HepG2 (cell line): ENCODE measurements at regions not wholly inside any gene's neighbourhood (a gene's known extent, or its start where the extent isn't known, plus 50 kb on each side); places are given as distances from the start of the nearest gene placed in this dataset.

Source experiments
- ATAC-seq: fragments of 200-7000 bp; cut with Tn5 transposase; 3 replicates; pipeline ENCODE4 v1.9.1; 2020; ENCODE audit warnings: mild to moderate bottlenecking, moderate library complexity
- BruUV-seq: library from RNA; stranded (reverse); fragments of 400-500 nt; replicated peaks from 2 replicates; lab custom pipeline; 2021; lab: Mats Ljungman, UMichigan
- CTCF ChIA-PET: fragments of 300-600 bp; formaldehyde crosslinking; extraction: SDS; loops from one replicate; lab custom pipeline; 2021; ENCODE audit warnings: low total read pairs, inconsistent platforms, low intra/inter-chr PET ratio; lab: Yijun Ruan, JAX
- POLR2A ChIA-PET: fragments of 350-600 bp; sonication (Branson Sonifier 250); formaldehyde crosslinking; loops from one replicate; lab custom pipeline; 2020; ENCODE audit warnings: antibody characterized with exemption, inconsistent platforms; lab: Yijun Ruan, JAX
- DNase-seq: peaks from one replicate; pipeline ENCODE4 v3.0.0-alpha.2; 2015; ENCODE audit warnings: low spot score
- FAIRE-seq: peaks from 3 replicates; lab custom pipeline; 2011; peaks lifted over from hg19 to GRCh38; lab: Jason Lieb, UNC
- H2AFZ ChIP-seq: one replicate; pipeline ENCODE4 v1.6.1; 2011; ENCODE audit warnings: low read length, inconsistent platforms
- H3K27ac ChIP-seq: fragments of 300-600 bp; 3 replicates; pipeline ENCODE4 v1.8.0; 2011; ENCODE audit warnings: mixed run types, mild to moderate bottlenecking, mixed read lengths, low read length, inconsistent platforms; ENCODE audit not compliant: insufficient read depth; ENCODE audit errors: extremely low read length
- H3K27me3 ChIP-seq, 2 experiments: fragments of 200-600 bp in 1 of 2; 2 replicates in 1 of 2; 3 replicates in 1 of 2; pipeline versions ENCODE4 v1.6.0 to v1.8.0; 2011; ENCODE audit warnings: low read length in 2 of 2, mild to moderate bottlenecking in 2 of 2, moderate library complexity in 2 of 2, inconsistent platforms in 1 of 2; ENCODE audit not compliant: insufficient read depth in 2 of 2, control insufficient read depth in 1 of 2
- H3K36me3 ChIP-seq, 2 experiments: fragments of 200-600 bp in 1 of 2; replicated peaks in 1 of 2; 2 replicates in 1 of 2; 3 replicates in 1 of 2; pipeline versions ENCODE4 v1.5.1 to v1.8.0; 2011; ENCODE audit warnings: low read length in 2 of 2, inconsistent platforms in 1 of 2; ENCODE audit not compliant: insufficient read depth in 2 of 2, control insufficient read depth in 1 of 2
- H3K4me1 ChIP-seq: 2 replicates; pipeline ENCODE4 v1.5.1; 2012; ENCODE audit warnings: low read length, inconsistent platforms; ENCODE audit not compliant: insufficient read depth
- H3K4me2 ChIP-seq: 2 replicates; pipeline ENCODE4 v1.6.0; 2011; ENCODE audit warnings: low read depth, low read length, inconsistent platforms
- H3K4me3 ChIP-seq, 3 experiments: fragments of 200-600 bp in 1 of 3; sonication (generic), shearing (Covaris generic) in 1 of 3; replicated peaks in 1 of 3; 2 replicates each; pipeline ENCODE4 v1.5.1; 2011 to 2016; ENCODE audit warnings: low read length in 3 of 3, inconsistent platforms in 2 of 3, low read depth in 2 of 3, mild to moderate bottlenecking in 2 of 3, control low read depth in 1 of 3, mixed read lengths in 1 of 3; ENCODE audit not compliant: insufficient read depth in 1 of 3
- H3K79me2 ChIP-seq: one replicate; pipeline ENCODE4 v1.6.1; 2011; ENCODE audit warnings: low read length, inconsistent platforms; ENCODE audit not compliant: insufficient read depth
- H3K9ac ChIP-seq: 2 replicates; pipeline ENCODE4 v1.6.0; 2011; ENCODE audit warnings: mild to moderate bottlenecking, low read depth, low read length, inconsistent platforms; ENCODE audit not compliant: insufficient read depth
- H3K9me3 ChIP-seq: 2 replicates; pipeline ENCODE4 v1.5.1; 2012; ENCODE audit warnings: mild to moderate bottlenecking, low read length
- H4K20me1 ChIP-seq: 2 replicates; pipeline ENCODE4 v1.6.0; 2011; ENCODE audit warnings: inconsistent platforms, mild to moderate bottlenecking, low read length, moderate library complexity; ENCODE audit not compliant: insufficient read depth
- ATM ChIP-seq: fragments of 450-650 bp; IDR thresholded peaks from 2 replicates; pipeline ENCODE4 v1.7.1; 2017; ENCODE audit warnings: mild to moderate bottlenecking, borderline replicate concordance
- ATRX ChIP-seq: sonication (generic); formaldehyde crosslinking; IDR thresholded peaks from 2 replicates; pipeline ENCODE4 v1.4.0; 2020; ENCODE audit warnings: missing genetic modification reagents, borderline replicate concordance
- CEBPZ ChIP-seq: IDR thresholded peaks from 2 replicates; pipeline ENCODE4 v1.6.1; 2012; ENCODE audit warnings: low read length, improper control_type of control experiment
- HNF4A ChIP-seq: sonication (generic); formaldehyde crosslinking; IDR thresholded peaks from 2 replicates; pipeline ENCODE4 v1.4.0; 2020; ENCODE audit warnings: missing genetic modification reagents
- HNRNPUL1 ChIP-seq: fragments of 200-400 bp; formaldehyde crosslinking; IDR thresholded peaks from 2 replicates; pipeline ENCODE4 v1.6.1; 2017; ENCODE audit warnings: low read depth, mild to moderate bottlenecking, low read length, moderate library complexity
- KDM6A ChIP-seq: IDR thresholded peaks from 2 replicates; pipeline ENCODE4 v1.6.1; 2016; ENCODE audit warnings: low read depth
- KLF15 ChIP-seq: sonication (generic); formaldehyde crosslinking; IDR thresholded peaks from 2 replicates; pipeline ENCODE4 v1.8.1; 2023; ENCODE audit warnings: borderline replicate concordance, mild to moderate bottlenecking, inconsistent platforms, missing genetic modification reagents, mixed read lengths
- MAFG ChIP-seq: sonication (generic); formaldehyde crosslinking; IDR thresholded peaks from 2 replicates; pipeline ENCODE4 v1.5.1; 2020; ENCODE audit warnings: mild to moderate bottlenecking, missing genetic modification reagents
- RCOR2 ChIP-seq: IDR thresholded peaks from 2 replicates; pipeline ENCODE4 v1.6.1; 2016; ENCODE audit warnings: missing biosample characterization, missing genetic modification reagents
- TBL1XR1 ChIP-seq: fragments of 150-350 bp; IDR thresholded peaks from 2 replicates; pipeline ENCODE4 v1.6.1; 2014; ENCODE audit warnings: borderline replicate concordance, low read length; ENCODE audit not compliant: partially characterized antibody
- ZNF138 ChIP-seq: sonication (generic); formaldehyde crosslinking; IDR thresholded peaks from 2 replicates; pipeline ENCODE4 v1.5.0; 2020; ENCODE audit warnings: mild to moderate bottlenecking, low read depth, missing genetic modification reagents
- ZNF34 ChIP-seq: sonication (generic); formaldehyde crosslinking; IDR thresholded peaks from 2 replicates; pipeline ENCODE4 v1.4.0; 2020; ENCODE audit warnings: mild to moderate bottlenecking, missing genetic modification reagents, borderline replicate concordance
- ZNF510 ChIP-seq: sonication (generic); formaldehyde crosslinking; IDR thresholded peaks from 2 replicates; pipeline ENCODE4 v1.4.0; 2020; ENCODE audit warnings: low read depth, mild to moderate bottlenecking, missing genetic modification reagents
- ZNF546 ChIP-seq: sonication (generic); formaldehyde crosslinking; conservative IDR thresholded peaks from 2 replicates; pipeline ENCODE4 v1.8.1; 2023; ENCODE audit warnings: mild to moderate bottlenecking, missing genetic modification reagents
- ZNF557 ChIP-seq: sonication (generic); formaldehyde crosslinking; IDR thresholded peaks from 2 replicates; pipeline ENCODE4 v1.4.0; 2020; ENCODE audit warnings: missing genetic modification reagents
- WGBS: methylation state at CpG from one replicate; pipeline ENCODE4 v1.1.6; 2017; ENCODE audit warnings: low lambda C conversion rate; 5-methylcytosine and 5-hydroxymethylcytosine counted together
- in situ Hi-C: cut with HindIII; loops from 2 replicates; pipeline ENCODE4 v1.10.0; 2017; ENCODE audit warnings: low pct_unique_long_range_greater_than_20kb; ENCODE audit not compliant: extremely low pct_ligation_motif_present
- intact Hi-C: fragments of 100-400 bp; cut with micrococcal nuclease; formaldehyde crosslinking; loops from one replicate; pipeline ENCODE4 v1.10.0; 2022; ENCODE audit not compliant: unreplicated experiment

GRCh38 chr10:114732931-114733330 is 74.9 kb upstream of the ABLIM1 start:
- Histone ChIP-seq H3K27ac (no peak overlapping the region), H3K36me3 (no peaks in the 10 kb centered on the region), H3K27me3 (no peaks in the 10 kb centered on the region), H3K9ac (no peak overlapping the region), H4K20me1 (no peaks in the 10 kb centered on the region), H3K9me3 (no peaks in the 10 kb centered on the region), H3K79me2 (no peaks in the 10 kb centered on the region)
- intact Hi-C loops: no loop called here
- WGBS: 86% methylated on average over 1 of the region's 1 CpG
- no peak for DNase-seq
- TF ChIP-seq ZNF34 (CRISPR knock-in tag): no peak
- TF ChIP-seq ATM: no peak
- TF ChIP-seq ZNF138 (CRISPR knock-in tag): no peak
- peak; percentile 41; the same call in 1 of the 2 replicates for TF ChIP-seq HNF4A
- TF ChIP-seq, all 625 proteins: peak for 1
- ATAC-seq (no peak), FAIRE-seq (no peak)
- no TSS peak for BruUV-seq
- Histone ChIP-seq H3K4me2 (no peak overlapping the region), H3K4me3 (no peak overlapping the region), H2AFZ (no peak overlapping the region), H3K4me1 (peaks cover 7% of the 10 kb centered on the region; the same call in 1 of the 2 replicates)
- POLR2A ChIA-PET: no interaction called here
- CTCF ChIA-PET: no interaction called here
- in situ Hi-C loops: no loop called here

- H3K4me1 ChIP-seq: peaks cover 7% of the 10 kb centered on the region; the same call in 1 of the 2 replicates
- no peaks in the 10 kb centered on the region for H3K27me3 ChIP-seq
- H3K4me3 ChIP-seq: no peak overlapping the region
- no peak for ATAC-seq
- in situ Hi-C loops: no loop called here
- H3K9ac ChIP-seq: no peak overlapping the region
- no peak overlapping the region for H2AFZ ChIP-seq
- H3K36me3 ChIP-seq: no peaks in the 10 kb centered on the region
- no peak overlapping the region for H3K4me2 ChIP-seq
- no peaks in the 10 kb centered on the region for H3K9me3 ChIP-seq
- BruUV-seq: no TSS peak
- FAIRE-seq: no peak
- ChIA-PET CTCF (no interaction called here), POLR2A (no interaction called here)
- H3K79me2 ChIP-seq: no peaks in the 10 kb centered on the region
- no peak for DNase-seq
- intact Hi-C loops: no loop called here
- no peak overlapping the region for H3K27ac ChIP-seq
- H4K20me1 ChIP-seq: no peaks in the 10 kb centered on the region
- no peak for TF ChIP-seq ZNF546 (CRISPR knock-in tag)
- TF ChIP-seq KDM6A (CRISPR knock-in tag): no peak
- no peak for TF ChIP-seq ZNF510 (CRISPR knock-in tag)
- no peak for TF ChIP-seq CEBPZ
- TF ChIP-seq KLF15: no peak
- no peak for TF ChIP-seq MAFG (CRISPR knock-in tag)
- TF ChIP-seq TBL1XR1: no peak
- no peak for TF ChIP-seq ATRX (CRISPR knock-in tag)
- no peak for TF ChIP-seq ZNF557 (CRISPR knock-in tag)
- TF ChIP-seq RCOR2 (CRISPR knock-in tag): no peak
- TF ChIP-seq HNRNPUL1: no peak
Measured at GRCh38 chr10:114735946-114736345, 77.9 kb upstream of the ABLIM1 start.
